Smooth muscle cell of the brain vasculature (primary cell): ENCODE measurements at regions not wholly inside any gene's neighbourhood (a gene's known extent, or its start where the extent isn't known, plus 50 kb on each side); places are given as distances from the start of the nearest gene placed in this dataset.

Experiments
- DNase-seq: peaks from one replicate; pipeline ENCODE4 v3.0.0-alpha.2; 2012; ENCODE audit warnings: low read depth, low spot score

GRCh38 chr9:89963280-89963679 is 358.5 kb downstream of the GADD45G start:
- no peak for DNase-seq

- no peak for DNase-seq
Observed at GRCh38 chr9:89967527-89967926, 362.7 kb downstream of the GADD45G start.

GRCh38 chr9:89969156-89969675 is 364.4 kb downstream of the GADD45G start:
- DNase-seq, result no peak

DNA sequence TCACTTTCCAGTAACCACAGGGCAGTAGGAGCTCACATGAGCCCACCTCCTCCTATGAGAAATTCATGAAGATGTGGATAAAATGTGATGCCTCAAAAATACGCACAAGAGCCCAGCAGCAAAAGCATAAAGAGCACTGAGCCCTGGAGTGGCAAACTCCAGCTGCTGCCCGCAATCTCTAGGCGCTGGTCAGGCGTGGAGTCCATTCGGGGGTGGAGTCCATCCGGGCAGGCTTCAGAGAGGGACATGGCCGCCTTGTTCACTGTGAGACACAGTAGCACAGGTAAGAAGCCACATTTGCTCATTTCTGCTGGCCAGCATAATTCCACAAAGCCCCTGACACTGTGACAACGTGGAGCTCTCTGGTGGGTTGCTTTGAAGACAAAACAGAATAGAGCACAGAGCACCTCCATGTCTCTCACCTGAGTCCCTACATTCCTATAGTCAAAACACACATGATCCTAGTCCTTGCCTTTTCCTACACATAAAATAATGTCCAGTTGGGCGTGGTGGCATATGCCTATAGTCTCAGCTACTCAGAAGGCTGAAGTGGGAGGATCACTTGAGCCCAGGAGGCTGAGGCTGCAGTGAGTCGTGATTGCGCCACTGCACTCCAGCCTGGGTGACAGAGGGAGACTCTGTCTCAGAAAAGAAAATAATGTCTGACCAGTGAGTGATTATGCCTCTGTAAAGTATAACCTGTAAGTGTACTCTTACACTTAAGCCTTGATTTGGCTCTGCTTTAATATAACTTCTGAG is 365.2 kb downstream of the GADD45G start:
- DNase-seq, result no peak

DNA sequence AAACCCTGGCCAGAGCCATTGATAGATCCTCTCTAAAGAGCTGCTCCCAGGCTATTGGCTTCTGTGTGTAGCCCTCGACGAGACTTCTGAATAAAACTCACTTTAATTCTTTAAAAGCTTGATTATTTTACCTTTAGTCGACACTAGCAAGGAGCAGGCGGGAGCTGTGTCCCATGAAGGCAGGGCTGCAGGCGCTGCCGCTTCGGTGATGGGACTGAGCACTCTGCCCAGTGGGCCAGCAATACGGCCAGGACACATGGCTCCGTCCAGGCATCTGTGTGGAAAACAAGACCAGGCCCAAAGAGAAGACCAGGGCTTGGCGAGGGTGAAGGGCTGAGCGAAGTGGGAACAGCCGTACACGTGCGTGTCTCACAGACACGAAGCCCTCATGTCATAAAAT is 365.9 kb downstream of the GADD45G start:
- DNase-seq, result no peak

DNA sequence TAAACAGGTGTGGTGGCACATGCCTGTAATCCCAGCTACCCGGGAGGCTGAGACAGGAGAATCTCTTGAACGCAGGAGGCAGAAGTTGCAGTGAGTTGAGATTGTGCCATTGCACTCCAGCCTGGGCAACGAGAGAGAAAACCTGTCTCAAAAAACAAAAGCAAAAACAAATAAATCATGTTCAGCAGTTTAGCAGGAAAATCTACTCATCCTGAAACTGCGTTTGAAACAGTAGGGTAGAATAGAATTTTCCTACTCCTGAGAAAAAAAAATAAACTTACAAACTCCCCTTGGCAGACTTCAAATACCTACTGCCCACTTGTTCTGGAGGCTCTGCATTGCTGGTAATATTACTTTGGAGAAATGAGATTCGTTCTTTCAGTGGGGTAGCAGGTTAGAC is 367.7 kb downstream of the GADD45G start:
- no peak for DNase-seq

- DNase-seq, result no peak
Observed at GRCh38 chr9:89974582-89974981, 369.8 kb downstream of the GADD45G start.

GRCh38 chr9:89975024-89975423 is 370.2 kb downstream of the GADD45G start:
- no peak for DNase-seq

DNA sequence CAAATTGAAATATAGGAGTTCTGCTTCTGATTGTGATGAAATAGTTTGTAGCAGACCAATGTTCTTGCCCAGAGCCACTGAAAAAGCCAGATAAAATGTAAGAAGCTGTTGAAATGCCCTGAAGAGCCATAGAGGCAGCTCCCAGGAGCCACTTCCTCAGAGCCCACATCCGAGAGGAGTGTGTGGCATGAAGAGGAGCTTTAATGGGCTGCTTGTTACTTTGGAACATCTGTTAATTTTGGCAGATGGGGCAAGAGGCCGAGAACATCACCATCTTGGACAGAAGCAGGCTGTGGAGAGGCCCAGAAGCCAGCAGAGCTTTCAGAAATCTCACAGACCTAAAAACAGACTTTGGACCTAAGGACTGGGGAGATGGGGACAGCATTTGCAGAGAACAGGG is 370.8 kb downstream of the GADD45G start:
- no peak for DNase-seq

DNA sequence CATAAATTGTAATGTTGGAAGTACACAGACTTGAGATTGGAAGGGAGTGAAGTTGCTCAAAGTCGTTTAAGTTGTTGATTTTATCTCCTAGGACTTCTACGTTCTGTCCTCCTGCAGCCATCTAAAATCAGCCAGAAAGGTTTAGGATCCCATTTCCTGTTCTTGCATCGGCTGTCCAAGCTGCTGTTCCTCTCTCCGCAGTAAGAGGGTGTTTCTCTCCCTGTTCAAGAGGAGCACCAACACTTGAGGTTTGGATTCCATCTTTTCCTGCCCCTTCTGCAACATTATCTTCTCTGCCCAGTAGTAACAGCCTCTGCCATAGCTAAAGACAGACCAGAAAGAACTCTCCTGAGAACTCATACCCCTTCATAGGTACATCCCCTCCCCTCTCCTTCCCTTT is 373.4 kb downstream of the GADD45G start:
- no peak for DNase-seq

DNA sequence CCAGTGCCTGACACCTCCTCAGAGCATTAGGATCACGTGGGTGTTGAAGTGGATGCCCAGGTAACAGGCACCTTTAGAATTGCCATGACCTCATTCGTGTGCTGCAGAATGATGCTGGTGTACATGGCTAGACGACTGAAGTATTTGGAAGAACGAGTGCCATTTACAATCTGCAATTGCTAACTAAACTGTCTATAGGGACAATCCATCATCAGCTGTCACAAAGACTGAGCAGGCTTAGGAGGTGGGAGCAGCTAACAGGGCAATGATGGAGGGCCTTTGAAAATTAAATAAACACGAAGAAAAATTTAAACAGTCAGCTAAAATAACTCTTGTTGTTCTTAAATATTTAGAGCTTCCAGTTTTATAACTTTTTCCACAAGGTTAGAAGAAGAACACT is 375.8 kb downstream of the GADD45G start:
- no peak for DNase-seq

GRCh38 chr9:89982016-89982415 is 377.2 kb downstream of the GADD45G start:
- no peak for DNase-seq

DNA sequence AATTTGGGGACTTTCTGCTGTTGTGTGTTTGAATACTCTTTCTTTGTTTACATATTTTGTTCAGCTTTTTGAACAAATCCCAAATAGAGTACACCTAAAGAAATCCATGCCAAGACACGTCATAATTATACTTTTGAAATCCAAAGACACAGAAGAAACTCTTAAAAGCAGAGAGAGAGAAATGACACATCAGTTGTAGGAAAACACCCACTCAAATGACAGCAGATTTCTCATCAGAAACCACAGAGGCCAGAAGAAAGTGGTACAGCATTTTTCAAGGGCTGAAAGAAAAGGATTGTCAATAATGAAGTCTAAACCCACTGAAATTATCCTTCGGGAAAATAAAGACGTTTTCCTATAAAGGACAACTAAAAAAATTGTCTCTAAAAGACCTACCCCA is 378.6 kb downstream of the GADD45G start:
- DNase-seq, result no peak

DNA sequence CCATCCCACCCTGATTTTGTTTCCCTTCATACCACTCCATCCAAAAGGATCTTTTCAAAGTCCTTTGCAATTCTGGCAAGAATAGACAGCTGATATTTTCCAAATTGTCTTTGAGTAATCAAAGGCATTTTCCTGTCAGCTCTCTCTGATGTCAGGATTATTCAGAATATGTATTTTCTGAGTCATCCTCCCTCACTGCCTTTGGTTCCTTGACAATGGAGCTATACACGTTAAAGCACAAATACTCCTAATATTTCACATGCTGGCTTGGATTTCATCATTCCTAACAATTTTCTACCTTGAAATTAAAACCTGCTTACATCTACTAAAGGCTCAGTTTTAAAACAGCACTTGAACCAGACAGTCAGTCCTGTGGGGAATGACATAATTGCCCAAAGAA is 379.4 kb downstream of the GADD45G start:
- DNase-seq, result no peak

GRCh38 chr9:89985068-89985467 is 380.3 kb downstream of the GADD45G start:
- DNase-seq, result no peak

DNA sequence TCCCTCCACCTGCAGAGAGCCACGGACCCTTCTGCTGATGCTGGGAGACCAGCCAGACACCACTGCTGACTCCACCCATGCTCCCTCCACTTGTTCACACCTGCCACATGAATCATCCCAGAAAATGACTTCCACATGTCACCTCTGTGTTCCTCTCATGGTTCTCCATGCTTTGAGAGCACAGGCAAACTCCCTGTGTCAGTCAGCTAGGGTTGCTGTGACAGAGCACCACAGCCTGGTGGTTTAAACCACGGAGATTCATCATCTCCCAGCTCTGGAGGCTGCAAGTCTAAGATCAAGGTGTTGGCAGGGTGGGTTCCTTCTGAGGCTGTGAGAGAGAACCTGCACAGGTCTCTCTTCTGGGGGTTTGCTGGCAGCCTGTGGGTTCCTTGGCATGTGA is 381.4 kb downstream of the GADD45G start:
- DNase-seq, result no peak

DNA sequence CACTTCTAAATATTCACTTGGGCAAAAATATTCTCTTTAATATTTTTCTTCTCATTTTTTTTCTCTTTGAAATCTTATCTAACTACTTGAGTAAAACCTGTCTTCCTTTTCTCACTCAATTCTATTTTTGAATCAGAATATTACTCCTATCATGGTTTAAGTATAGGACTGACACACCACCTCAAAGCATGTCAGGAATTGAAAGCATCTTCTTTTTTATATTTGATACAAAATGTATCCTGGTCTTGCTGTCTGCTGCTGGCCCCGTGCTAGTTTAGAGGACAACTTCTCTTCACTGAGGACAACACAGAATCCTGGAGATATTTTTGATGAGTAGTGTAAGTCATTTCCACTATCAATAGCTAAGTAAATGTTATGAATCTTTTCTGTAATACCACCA is 383.6 kb downstream of the GADD45G start:
- no peak for DNase-seq

- no peak for DNase-seq
Observed at GRCh38 chr9:89991204-89991790, 386.5 kb downstream of the GADD45G start.

DNA sequence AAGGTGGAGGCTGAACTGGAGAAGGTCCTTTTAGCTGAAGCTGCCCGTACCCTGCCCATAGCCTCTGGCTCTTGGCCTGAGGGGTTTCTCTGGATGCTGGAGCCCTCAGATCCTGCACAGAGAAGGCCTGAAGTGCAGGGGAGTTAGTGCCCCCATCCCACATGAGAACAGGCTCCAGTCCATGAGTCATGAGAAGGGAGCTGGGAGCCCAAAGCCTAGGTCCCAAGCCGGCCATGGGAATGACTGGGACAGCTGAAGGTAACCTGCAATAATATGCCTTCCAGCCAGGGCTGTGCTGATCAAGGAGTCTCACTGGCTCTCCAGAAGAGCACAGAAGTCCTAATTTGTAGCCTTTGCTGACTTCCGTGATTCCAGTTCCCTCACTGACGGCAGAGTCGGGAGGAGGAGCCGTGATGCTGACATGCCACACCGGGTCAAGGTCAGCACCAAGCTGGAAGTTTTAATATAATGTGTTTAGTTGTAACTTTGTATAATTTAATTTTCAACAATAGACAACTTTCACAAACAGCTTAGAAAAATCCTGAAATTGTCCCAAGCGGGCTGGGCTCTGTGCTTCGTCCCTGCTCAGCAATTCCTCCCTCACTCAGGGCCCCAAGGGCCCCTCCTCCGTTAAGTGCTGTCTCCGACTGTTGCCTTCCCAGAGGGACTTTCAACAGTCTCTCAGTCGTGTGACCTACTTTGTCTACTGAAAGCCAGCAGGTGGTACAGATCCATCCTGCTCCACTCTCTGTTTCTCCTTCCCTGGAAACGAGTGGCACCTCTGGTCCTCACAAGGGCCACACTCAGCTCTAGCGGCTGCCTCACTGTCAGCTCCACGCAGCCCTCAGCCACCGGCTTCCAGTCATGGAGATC is 387.8 kb downstream of the GADD45G start:
- no peak for DNase-seq

- DNase-seq, result no peak
Observed at GRCh38 chr9:89993678-89994630, 389.1 kb downstream of the GADD45G start.

DNA sequence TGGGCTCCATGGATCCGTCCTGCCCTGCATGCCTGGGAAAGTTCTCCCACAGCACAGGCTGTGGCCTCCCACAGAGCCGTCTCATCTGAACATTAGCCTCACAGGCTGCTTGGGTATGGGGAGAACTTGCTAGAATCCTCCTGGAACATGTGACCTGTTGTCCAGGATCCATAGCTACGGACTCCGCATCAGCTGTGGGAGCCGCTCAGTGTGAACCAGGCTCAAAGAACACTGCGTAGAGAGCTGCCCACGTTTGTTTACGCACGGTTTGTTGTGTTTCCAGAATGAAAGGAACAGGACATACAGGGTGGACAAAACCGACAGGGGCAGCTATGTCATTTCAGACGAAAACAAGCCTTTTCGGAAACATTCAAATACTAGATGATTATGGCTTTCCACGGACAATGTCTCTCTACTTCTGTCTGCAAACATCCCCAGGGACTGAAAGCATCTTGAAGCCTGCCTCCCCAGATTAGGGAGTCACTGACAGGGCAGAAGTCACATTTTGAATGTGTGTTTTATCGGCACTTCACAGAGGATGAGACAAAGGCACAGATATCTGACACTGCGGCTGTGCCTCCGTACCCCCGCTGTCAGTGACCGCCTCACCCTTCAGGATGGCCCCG is 390.3 kb downstream of the GADD45G start:
- DNase-seq, result no peak
